HG03025 (cell line): ENCODE measurements at regions not wholly inside any gene's neighbourhood (a gene's known extent, or its start where the extent isn't known, plus 50 kb on each side); places are given as distances from the start of the nearest gene placed in this dataset.
"Not testable (repeated sequence)": the region's sequence is repeated elsewhere in the genome, so short reads cannot be mapped to it uniquely, and the experiment has no call there.

Source experiments
- ATAC-seq: cut with Tn5 transposase; IDR thresholded peaks from one replicate; pipeline ENCODE4 v1.9.1; 2021; ENCODE audit warnings: mild to moderate bottlenecking, moderate library complexity; ENCODE audit not compliant: unreplicated experiment, low FRiP score

- ATAC-seq = no peak
Measured at GRCh38 chr10:9814285-9814864, 1203.3 kb upstream of the CELF2 start.

- ATAC-seq = no peak
Measured at GRCh38 chr10:9819756-9820494, 1197.7 kb upstream of the CELF2 start.

- no peak for ATAC-seq
Measured at GRCh38 chr10:9823268-9823930, 1194.3 kb upstream of the CELF2 start.

- no peak for ATAC-seq
Measured at GRCh38 chr10:9824631-9825071, 1193.0 kb upstream of the CELF2 start.

- ATAC-seq = no peak
Measured at GRCh38 chr10:9825491-9826018, 1192.1 kb upstream of the CELF2 start.

- no peak for ATAC-seq
Measured at GRCh38 chr10:9828110-9828509, 1189.6 kb upstream of the CELF2 start.

GRCh38 chr10:9833942-9834341 is 1183.7 kb upstream of the CELF2 start:
- no peak for ATAC-seq

- no peak for ATAC-seq
Measured at GRCh38 chr10:9834434-9834833, 1183.2 kb upstream of the CELF2 start.

GRCh38 chr10:9845075-9845474 is 1172.6 kb upstream of the CELF2 start:
- no peak for ATAC-seq

GRCh38 chr10:9848278-9848677 is 1169.4 kb upstream of the CELF2 start:
- no peak for ATAC-seq

- ATAC-seq = no peak
Measured at GRCh38 chr10:9848981-9849380, 1168.7 kb upstream of the CELF2 start.

GRCh38 chr10:9850415-9850814 is 1167.3 kb upstream of the CELF2 start:
- ATAC-seq = no peak

- no peak for ATAC-seq
Measured at GRCh38 chr10:9851808-9852207, 1165.9 kb upstream of the CELF2 start.

GRCh38 chr10:9853405-9854355 is 1164.0 kb upstream of the CELF2 start:
- no peak for ATAC-seq

GRCh38 chr10:9855451-9855850 is 1162.2 kb upstream of the CELF2 start:
- ATAC-seq = not testable (repeated sequence)

- ATAC-seq = no peak
Measured at GRCh38 chr10:9858816-9859215, 1158.9 kb upstream of the CELF2 start.

GRCh38 chr10:9860045-9860444 is 1157.6 kb upstream of the CELF2 start:
- ATAC-seq = no peak

GRCh38 chr10:9863559-9864121 is 1154.0 kb upstream of the CELF2 start:
- ATAC-seq = no peak

GRCh38 chr10:9868499-9868898 is 1149.2 kb upstream of the CELF2 start:
- ATAC-seq = no peak

- ATAC-seq = no peak
Measured at GRCh38 chr10:9869205-9869604, 1148.5 kb upstream of the CELF2 start.
